Prostate gland (tissue), 2 donors: ENCODE measurements at regions not wholly inside any gene's neighbourhood (a gene's known extent, or its start where the extent isn't known, plus 50 kb on each side); places are given as distances from the start of the nearest gene placed in this dataset.

Experiments
- POLR2A ChIP-seq: fragments of 450-650 bp; IDR thresholded peaks from one replicate; pipeline ENCODE4 v1.6.1; 2016; ENCODE audit warnings: antibody characterized with exemption, mild to moderate bottlenecking
- POLR2AphosphoS5 ChIP-seq: sonication (generic); formaldehyde crosslinking; IDR thresholded peaks from one replicate; pipeline ENCODE4 v1.6.1; 2017; ENCODE audit warnings: antibody characterized with exemption
- TF ChIP-seq, protein P1 (sequence below), 4 experiments: fragments of 200-600 bp in 2 of 4; fragments of 450-650 bp in 2 of 4; sonication (generic) in 2 of 4; IDR thresholded peaks; 1 replicate in 3 of 4; 2 replicates in 1 of 4; pipeline ENCODE4 v1.5.1; 2016 to 2019; ENCODE audit warnings: antibody characterized with exemption in 4 of 4, mild to moderate bottlenecking in 2 of 4, moderate library complexity in 2 of 4

DNA sequence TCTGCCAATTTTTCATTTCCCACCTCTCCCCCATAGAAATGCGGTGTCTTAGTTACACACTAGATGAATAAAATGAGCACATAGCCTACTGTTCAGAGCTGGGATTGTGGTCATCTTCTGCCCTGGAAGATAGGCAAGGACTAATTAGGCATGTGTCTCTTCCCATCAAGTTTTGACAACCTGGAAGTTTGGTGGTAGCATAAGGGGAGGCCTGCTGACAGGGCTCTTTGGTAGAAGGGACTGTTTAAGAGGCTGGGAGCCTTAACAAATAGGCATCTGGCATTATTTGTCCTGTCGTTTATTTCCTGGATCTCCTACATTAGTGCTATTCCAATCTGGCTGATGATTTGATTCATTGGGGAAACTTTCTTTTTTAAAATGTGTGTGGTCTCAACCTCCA is 512.3 kb downstream of the ZNF385D start:
- TF ChIP-seq, protein P1, sequence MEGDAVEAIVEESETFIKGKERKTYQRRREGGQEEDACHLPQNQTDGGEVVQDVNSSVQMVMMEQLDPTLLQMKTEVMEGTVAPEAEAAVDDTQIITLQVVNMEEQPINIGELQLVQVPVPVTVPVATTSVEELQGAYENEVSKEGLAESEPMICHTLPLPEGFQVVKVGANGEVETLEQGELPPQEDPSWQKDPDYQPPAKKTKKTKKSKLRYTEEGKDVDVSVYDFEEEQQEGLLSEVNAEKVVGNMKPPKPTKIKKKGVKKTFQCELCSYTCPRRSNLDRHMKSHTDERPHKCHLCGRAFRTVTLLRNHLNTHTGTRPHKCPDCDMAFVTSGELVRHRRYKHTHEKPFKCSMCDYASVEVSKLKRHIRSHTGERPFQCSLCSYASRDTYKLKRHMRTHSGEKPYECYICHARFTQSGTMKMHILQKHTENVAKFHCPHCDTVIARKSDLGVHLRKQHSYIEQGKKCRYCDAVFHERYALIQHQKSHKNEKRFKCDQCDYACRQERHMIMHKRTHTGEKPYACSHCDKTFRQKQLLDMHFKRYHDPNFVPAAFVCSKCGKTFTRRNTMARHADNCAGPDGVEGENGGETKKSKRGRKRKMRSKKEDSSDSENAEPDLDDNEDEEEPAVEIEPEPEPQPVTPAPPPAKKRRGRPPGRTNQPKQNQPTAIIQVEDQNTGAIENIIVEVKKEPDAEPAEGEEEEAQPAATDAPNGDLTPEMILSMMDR (IDR thresholded peaks at IDR 0.05): no peak
- TF ChIP-seq POLR2A (no peak), POLR2AphosphoS5 (no peak)
